Muscle of back (tissue), 3 donors: ENCODE measurements at regions not wholly inside any gene's neighbourhood (a gene's known extent, or its start where the extent isn't known, plus 50 kb on each side); places are given as distances from the start of the nearest gene placed in this dataset.

Source experiments
- DNase-seq, 3 donors: peaks; one replicate each; pipeline versions ENCODE4 v3.0.0 to v3.0.0-alpha.2; 2013

DNA sequence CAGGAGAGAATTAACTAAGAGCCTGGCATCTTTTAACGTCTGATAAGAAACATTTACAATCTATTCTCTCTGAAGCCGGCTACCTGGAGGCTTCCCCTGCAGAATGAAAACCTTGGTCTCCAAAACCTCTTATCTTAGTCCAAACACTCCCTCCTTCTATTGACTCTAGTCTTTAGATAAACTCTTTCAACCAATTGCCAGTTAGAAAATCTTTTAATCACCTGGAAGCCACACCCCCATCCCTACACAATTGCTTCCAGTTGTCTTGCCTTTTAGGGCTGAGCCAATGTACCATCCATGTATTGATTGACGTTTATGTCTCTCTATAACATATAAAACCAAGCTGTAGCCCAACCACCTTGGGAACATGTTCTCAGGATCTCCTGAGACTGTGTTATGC, 1343.1 kb upstream of the C9orf72 start:
- no peak for DNase-seq

DNA sequence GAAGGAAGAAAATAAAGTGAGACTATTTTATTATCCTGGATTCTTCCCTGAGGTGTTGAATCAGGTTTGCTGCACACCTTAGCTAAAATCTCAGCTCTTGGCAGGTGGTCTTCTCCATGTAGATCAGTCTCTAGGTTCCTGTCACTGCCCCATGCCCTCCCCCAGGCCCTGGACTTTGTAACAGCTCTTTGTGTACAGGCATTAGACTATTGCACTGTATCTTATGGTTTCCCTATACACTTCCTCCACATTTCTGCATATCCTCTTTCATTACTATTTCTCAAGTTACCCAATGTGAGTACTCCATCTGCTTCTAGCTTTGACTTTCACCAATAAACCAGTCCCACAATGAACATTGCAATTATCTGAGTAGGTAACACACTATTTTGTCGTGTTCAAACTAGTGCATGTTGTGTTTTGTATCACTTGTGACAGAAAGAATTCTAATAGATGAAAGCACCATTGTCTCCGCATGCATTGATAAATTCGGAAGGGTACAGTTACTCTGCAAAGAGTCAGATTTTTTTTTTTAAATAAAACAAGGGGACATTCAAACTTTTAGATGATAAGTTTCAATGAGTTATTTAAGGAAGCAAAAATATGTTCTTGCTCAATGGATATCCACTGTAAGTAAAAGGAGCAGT, 1348.7 kb upstream of the C9orf72 start:
- no peak for DNase-seq

DNA sequence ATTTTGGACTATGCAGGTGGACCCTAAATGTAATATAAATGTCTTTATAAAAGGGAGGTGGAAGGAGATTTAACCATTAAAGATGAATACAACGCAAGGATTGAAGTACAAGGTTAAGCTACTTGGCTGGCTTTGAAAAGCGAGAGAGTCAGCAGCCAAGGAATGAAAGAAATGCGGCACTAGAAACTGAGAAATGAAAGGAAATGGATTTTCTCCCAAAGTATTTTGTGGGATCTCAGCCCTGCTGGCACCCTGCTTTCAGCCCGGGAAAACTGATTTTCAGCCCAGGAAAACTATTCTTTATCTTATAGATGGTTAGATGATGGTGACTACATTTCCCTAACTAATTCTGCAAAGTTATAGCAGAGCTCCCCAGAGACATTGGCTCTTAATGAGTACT, 1349.6 kb upstream of the C9orf72 start:
- DNase-seq = peak in 1 of 3 donors; percentile 25

DNA sequence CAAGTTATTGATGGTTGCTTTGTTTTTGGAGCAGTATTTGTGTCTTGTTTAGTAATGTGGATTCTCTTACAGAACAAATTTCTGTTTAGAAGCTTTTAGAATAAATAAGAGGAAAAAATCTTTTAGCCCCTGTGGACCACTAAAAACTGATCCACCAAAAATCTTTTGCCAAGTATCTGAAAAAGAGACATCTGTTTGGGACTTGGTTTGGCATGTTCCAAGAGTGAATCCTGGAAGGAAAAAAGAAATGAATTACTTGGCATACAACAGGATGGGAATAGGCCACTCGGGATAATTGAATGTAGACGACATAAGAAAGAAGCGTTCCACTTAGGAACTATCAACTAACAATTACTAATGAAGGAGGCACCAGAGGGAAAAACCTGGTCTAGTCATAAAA, 1350.1 kb upstream of the C9orf72 start:
- peak; percentile 33 to 84 (median 59) for DNase-seq

DNA sequence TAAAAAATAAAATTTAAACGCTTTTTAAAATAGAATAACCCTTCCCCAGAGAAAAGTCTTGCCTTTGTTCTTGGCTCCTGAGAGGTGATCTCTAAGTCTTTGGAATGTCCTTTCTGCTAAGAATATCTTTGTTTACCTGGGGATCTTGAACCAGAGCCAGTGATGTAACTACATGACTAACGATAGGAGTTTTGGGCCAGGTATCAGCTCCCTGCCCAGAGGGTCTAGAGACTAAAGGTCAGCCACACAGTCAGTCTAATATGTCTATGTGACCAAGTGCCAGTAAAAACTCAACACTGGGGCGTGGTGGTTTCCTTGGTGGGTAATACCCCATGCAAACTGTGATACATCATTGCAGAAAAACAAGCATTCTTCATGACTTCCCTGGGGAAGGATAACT, 1351.9 kb upstream of the C9orf72 start:
- no peak for DNase-seq

DNA sequence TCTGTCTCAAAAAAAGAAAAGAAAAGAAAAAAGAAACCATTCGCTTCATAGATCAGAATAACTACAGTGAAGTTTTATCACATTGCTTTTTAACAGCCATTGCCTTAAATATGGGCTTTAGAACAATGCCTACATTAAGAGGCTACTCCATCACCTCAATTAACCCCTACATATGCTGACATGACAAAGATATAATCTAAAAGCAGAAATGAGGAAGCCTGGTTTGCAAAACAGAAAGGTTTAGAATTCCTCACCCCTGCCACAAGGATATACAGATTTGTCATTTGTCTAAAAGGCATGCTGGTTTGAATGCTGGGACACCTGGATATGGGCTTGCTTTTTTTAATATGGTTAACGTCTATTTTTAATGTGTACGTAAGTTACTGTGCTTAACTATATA, 1353.0 kb upstream of the C9orf72 start:
- no peak for DNase-seq

DNA sequence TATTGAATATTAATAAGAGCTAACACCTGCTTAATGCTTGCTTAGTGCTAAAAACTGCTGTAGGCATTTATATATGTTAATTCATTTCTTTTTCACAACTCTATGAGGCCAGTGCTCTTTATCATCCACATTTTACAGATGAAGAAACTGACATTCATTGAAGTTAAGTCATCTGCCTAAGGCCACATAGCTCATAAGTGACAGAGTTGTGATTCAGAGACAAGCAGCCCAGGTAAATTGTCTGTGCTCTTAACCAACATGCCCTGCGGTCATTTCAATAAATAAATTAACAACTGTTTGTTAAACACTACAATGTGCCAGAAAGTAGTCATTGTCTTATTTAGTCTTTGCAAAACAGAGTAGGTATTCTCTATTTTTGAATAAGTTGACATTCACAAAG, 1354.4 kb upstream of the C9orf72 start:
- DNase-seq = no peak

DNA sequence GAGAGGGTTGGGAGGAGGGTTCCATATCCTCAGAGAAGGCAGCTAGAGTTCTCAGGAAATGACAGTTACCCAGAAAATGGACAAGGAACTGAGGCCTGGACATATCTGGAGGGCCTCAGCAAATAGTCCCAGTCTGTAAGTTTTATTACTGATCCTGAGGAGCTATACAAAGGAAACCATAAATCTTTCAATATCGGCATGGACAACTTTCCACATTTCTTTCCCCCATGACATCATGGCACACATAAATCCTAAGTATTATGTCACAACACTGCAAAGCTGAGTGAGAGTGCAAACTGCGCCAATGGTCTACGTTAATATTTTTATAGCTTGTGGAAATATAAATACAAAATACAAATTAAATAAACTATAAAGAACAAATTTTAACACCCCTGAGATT, 1356.2 kb upstream of the C9orf72 start:
- no peak for DNase-seq

DNA sequence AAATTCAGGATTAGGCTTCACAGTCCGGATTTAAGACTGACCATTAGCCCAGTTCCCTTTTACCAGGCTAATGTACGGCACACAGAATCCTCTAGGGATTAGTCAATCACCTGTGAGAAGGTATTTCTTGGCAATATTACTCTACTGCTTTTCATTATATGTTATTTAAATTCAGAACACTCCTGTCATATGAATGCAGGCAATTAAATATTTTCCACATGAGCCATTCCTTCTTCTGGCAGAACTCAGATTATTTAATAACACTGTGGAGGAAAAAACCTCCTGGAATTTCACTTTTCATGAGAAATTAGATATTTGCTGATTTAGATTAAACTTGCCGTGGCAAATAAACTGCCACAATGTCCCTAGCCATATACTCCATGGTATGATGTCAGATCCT, 1357.5 kb upstream of the C9orf72 start:
- peak in 2 of 3 donors; percentile 1 to 9 for DNase-seq

DNA sequence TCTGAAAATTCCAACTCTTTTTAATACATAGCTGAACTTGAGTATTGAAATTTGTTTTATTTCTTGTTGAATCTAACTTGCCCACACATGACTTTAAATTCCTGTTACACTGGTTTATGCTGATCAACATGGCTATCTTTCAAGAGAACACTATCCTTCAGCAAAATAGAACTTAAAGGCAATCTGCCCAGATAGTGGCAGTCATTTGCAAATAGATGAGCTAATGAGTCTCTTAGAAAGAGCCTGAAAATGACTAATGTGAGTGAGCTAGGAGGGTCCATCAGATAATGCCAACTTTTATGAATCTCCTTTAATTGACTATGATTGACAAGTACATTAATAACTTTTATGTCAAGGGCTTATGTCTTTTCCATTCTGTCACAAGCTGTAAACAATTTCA, 1360.8 kb upstream of the C9orf72 start:
- no peak for DNase-seq

DNA sequence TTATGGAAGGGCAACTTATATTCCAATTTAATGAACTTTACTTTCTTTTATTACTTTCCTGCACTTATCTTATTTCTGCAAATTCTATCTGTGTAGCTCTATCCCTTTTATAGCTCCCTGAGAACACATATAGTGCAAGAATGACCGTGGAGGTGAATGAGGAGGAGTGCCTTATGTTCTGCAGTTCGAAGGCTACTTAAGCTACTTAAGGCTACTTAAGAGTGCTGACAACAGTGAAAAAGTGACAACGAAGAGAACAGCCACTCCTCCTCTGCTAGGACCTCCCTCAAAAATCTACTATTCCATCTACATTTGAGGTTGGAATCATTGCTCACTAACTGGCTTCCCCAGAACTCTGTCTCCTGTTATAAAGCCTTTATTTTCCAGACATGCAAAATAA, 1365.7 kb upstream of the C9orf72 start:
- no peak for DNase-seq

DNA sequence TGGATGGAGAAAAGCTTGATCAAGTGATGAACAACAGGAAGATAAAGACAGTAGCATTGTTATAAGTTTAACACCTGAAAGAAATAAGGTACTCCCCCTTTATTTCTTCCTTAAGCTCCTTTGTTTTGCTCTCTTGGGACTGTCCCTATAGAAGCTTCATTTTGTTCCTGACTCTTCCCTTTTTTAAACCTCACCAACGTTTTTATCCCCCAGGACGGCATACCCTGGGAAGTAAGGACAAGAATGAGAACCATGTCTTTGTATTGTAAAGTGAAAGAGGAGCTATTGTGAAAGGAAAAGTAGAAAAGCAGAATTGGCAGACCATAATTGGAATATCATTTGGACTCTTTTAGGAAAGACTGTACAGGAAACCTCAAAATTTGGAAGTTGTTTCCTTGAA, 1368.6 kb upstream of the C9orf72 start:
- DNase-seq = no peak

DNA sequence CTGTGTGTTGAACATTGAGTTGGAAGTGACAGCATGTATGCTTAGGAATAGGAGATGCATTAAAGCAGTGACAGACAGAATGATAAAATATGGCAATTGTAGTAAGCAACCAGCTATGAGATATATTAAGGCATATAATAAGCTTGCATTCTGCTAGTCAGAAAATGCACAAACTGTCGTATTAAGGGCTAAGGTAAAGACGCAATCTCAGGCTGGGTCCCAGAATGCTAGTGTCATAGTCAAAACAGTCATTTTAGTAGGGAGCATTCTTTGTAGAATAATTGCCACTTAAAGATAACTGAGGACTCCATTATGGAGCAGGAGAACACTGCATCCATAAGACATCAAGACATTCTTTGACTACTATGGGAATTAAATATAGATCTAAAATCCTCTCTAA, 1369.7 kb upstream of the C9orf72 start:
- DNase-seq = no peak

DNA sequence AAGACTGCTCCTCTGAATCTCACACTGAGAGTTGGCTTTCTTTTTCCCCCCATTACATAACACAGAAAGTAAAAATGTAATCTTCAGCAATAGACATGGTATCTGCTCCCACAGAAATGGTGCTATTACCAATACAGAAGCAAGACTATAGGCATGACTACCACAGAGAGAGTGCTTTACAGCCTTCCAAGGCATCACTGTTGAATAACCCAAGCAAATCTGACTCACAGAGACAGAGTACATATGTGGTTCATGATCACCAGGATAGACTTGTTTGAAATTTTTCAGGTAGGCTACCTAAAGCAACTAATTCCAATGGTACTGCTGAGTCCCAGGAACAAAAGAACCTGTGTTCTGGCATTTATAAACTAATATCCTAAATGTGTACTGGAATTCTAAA, 1373.4 kb upstream of the C9orf72 start:
- no peak for DNase-seq

DNA sequence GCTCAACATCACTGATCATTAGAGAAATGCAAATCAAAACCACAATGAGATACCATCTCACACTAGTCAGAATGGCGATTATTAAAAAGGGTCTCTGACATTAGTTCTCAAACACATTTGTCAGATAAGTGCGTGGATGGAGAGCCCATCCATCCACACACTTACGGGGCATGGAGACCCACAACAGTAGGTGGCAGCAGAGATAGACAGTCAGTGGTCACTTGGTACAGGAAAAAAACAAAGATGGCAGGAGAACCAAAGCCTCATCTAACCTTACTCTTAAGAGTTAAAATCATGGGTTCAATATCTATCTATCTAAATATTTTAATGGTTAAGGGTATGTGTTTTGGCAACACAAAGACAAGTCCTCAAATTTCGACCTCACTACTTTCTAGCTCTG, 1378.7 kb upstream of the C9orf72 start:
- DNase-seq = no peak

DNA sequence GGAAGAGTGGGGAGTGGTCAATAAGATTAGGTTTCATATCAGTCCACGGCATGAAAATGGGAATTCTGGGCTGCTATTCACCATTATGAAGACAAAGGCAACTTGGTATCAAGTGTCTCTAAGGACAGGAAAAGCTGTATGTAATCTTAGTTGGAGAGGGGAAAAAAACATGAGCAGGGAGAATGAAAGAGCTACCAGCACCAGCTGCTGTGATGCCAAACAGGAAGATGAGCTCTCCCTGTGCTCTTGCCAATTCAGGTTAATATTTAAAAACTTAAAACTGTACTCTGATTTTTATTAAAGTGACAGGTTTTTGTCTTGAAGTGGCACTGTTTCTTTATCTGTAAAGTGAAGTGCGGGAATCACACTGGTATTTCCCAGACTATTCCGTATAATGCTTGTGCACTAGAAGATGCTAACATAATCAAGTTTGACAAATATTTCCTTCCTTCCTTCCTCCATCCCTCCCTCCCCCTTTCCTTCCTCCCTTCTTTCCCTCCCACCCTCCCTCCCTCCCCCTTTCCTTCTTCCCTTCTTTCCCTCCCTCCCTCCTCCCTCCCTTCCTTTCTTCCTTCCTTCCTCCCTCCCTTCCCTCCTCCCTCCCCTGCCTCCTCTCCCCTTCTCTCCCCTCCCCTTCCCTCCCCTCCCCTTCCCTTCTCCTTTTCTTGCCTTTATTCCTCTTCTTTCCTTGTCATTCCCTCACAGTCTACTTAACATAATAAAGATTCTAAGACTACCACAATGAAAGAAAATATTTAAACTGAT, 1383.0 kb upstream of the C9orf72 start:
- DNase-seq = no peak

DNA sequence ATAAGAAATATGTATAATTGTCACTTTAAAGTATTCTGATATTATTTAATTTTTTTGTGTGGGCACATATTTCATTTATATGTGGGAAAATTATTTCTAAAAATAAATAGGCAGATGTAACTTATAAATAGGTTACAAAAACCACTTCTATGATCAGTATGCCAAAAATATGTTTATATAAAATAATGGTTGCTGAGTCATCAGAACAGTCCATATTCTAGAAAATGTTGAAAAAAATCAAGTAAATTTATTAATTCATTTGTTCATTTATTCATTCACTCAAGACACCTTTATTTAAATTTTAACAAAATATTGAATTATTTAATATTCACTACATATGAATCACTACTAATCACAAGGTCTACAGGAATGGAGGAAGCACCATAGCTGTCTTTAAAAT, 1387.3 kb upstream of the C9orf72 start:
- no peak for DNase-seq

DNA sequence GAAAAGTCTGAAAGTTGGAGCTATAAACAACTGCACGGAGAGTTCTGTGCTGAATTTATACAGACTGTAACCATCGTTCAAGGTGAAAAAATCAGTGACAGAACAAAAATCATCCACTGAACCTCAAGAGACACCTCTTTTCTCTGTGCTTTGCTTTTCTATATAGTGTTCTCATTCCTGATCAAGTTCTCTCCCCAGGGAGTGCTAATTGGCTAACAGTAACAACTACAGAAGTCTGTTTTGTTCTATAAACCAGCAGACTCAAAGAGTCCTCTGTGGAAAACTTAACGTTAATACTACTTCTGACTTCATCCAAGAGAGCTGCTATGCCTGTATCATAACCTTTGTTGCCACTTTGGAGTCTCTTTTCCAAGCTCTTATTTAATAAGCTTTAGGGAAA, 1388.3 kb upstream of the C9orf72 start:
- DNase-seq = peak in 1 of 3 donors; percentile 7

DNA sequence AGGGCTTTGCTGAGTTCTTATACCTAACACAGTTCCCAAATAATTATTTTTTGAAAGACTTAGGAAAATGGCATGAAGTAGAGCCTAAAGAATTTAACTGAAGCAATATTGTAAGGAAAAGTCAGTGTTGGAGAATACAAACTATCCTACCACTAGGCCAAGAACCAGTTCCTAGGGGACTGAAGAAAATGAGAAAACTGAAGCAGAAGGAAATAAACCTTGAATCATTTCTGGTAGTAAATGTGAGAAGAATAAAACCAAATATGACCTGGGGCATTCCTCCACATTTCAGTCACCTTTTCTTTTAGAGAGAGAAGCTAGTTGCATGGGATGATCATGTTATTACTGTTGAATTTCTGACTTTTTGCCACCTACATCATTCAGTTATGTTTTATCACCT, 1393.9 kb upstream of the C9orf72 start:
- DNase-seq = peak; percentile 1 to 58 (median 21)

DNA sequence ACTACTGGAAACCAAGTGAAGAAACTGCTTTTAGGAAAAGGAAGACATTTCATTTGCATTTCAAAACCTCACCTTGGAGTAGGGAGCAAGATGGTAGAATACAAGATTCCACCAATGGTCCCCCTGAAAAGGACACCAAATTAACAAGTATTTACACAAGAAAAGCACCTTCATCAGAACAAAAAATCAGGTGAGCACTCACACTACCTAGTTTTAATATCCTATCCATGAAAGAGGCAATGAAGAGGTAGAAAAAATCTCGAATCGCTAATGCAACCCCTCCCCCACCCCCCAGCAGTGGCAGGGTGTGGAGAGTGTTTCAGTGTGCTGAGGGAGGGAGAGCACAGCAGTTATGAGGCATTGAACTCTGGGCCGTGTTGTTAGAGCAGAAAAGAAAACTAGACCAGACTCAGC, 1397.0 kb upstream of the C9orf72 start:
- no peak for DNase-seq

DNA sequence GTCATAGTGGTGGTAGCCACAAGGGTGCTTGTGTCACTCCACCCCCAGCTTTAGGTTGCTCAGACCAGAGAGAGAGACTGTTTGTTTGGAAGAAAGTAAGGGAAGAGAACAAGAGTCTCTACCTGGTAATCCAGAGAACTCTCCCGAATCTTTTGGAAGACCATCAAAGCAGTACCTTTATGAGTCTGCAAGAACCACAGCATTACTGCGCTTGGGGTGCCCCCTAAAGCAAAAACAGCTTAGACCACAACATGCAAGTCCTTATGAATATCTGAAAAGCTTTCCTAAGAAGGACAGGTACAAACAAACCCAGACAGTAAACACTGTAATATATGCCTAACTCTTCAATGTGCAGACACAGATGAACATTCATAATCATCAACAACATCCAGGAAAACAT, 1398.6 kb upstream of the C9orf72 start:
- no peak for DNase-seq

DNA sequence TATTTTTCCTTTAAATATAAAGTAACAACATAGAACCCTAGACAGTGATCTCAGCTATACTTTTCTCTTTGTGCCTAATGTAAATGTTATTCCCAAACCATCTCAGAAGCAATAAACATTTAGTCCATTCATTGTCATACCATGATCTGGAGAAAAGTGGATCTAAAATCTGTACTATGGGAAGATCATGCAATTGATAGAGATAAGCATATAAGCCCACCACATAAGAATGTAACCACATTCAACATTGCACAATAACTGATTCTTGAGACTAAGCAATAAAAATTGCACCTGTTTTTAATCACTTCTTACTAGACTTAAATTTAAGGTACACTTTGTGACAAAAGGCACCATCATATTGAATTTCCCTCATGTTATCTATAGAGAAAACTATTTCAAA, 1403.0 kb upstream of the C9orf72 start:
- DNase-seq = no peak

DNA sequence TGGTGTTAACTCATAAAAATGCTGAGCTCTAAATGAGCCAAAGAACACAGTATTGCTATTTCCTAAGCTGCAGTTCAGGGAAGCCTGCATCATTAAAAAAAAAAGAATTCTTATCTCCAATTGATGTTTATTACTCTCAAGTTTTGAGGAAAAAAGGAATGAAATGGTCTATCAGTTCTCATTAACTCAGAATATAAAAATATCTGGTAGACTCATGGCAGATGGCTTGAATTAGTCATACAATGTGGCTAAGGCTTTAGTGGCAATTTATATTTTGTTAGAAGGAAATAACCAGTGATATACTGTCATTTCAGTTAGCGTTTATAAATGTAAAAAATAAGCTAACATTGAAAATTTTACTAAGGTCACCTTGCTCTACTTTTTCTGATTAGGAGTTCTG, 1403.4 kb upstream of the C9orf72 start:
- no peak for DNase-seq

DNA sequence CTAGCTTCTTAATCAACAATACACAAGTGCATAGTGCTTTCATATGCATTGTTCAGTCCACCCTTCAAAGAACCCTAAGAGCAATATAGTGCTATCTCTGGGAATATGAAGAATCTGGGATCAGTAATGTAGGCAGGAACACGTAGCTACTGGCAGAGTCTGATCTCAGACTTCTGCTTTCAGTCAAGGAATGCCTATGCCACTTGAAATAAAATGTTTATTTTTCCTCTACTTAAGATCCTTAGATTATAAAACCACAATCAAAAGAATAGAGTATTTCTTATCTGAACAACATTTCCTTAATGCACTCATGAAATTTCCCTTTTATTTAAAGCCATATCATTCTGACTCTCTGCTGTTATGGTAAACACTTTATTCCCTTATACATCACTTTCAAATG, 1407.8 kb upstream of the C9orf72 start:
- no peak for DNase-seq
